Small intestine (tissue), 7 donors: ENCODE measurements at regions not wholly inside any gene's neighbourhood (a gene's known extent, or its start where the extent isn't known, plus 50 kb on each side); places are given as distances from the start of the nearest gene placed in this dataset.

Source experiments
- DNase-seq, 2 donors: peaks; one replicate each; pipeline versions ENCODE4 v3.0.0 to v3.0.0-alpha.2; 2013
- FAIRE-seq: peaks from 2 replicates; lab custom pipeline; 2012; peaks lifted over from hg19 to GRCh38; lab: Jason Lieb, UNC
- H3K27ac ChIP-seq, 3 donors: one replicate each; pipeline ENCODE4 v1.5.1; 2013; ENCODE audit warnings: low read length in 2 of 3, mild to moderate bottlenecking in 2 of 3, control low read depth in 1 of 3, inconsistent platforms in 1 of 3, low read depth in 1 of 3, moderate library complexity in 1 of 3
- H3K27me3 ChIP-seq, 3 donors: one replicate each; pipeline ENCODE4 v1.6.1; 2013; ENCODE audit warnings: low read length in 3 of 3, inconsistent platforms in 1 of 3; ENCODE audit not compliant: control insufficient read depth in 3 of 3, insufficient read depth in 3 of 3
- H3K36me3 ChIP-seq, 3 donors: one replicate each; pipeline ENCODE4 v1.6.1; 2013; ENCODE audit warnings: low read length in 3 of 3, inconsistent platforms in 1 of 3, low read depth in 1 of 3, mild to moderate bottlenecking in 1 of 3, moderate library complexity in 1 of 3; ENCODE audit not compliant: control insufficient read depth in 3 of 3, insufficient read depth in 2 of 3
- H3K4me1 ChIP-seq, 3 donors: one replicate each; pipeline ENCODE4 v1.6.1; 2013; ENCODE audit warnings: low read length in 2 of 3, inconsistent platforms in 1 of 3, low read depth in 1 of 3, mild to moderate bottlenecking in 1 of 3, moderate library complexity in 1 of 3; ENCODE audit not compliant: control insufficient read depth in 3 of 3, insufficient read depth in 2 of 3
- H3K4me3 ChIP-seq, 3 donors: one replicate each; pipeline ENCODE4 v1.5.1; 2013; ENCODE audit warnings: low read length in 3 of 3, control low read depth in 1 of 3, inconsistent platforms in 1 of 3, low read depth in 1 of 3, mild to moderate bottlenecking in 1 of 3, moderate library complexity in 1 of 3
- H3K9me3 ChIP-seq, 2 donors: one replicate each; pipeline ENCODE4 v1.6.1; 2013; ENCODE audit warnings: low read depth in 1 of 2, low read length in 1 of 2; ENCODE audit not compliant: control insufficient read depth in 2 of 2, insufficient read depth in 1 of 2
- WGBS, 3 donors: extraction: QIAGEN DNeasy Blood & Tissue Kit; methylation state at CpG; one replicate each; pipeline ENCODE4 v1.1.7; 2013; 5-methylcytosine and 5-hydroxymethylcytosine counted together
- donor health status: healthy with polysubstance abuse.
- donor health status: control.
- donor health status: control.
- donor health status: Bipolar disorder and iron deficiency.
- donor health status: healthy.

DNA sequence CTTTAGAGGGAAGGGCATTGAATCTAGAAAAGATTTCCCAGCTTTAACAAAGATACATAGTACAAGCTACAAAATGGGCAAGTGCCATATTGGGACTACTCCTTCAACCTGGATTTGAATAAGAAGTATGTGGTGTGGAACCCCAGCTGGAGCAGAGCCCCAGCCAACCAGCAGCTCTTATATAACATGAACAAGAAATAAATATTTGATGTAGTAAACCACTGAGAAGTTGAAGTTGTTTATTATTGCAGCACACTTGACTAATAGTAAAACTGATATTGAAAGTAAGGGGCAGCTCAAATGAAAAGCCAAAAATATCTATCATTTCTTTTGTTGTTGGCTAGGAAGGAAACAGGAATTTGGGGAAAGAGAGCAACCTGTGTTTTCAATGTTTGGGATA, 701.8 kb downstream of the TMTC2 start:
- Histone ChIP-seq H3K36me3 (no peaks in the 10 kb centered on the region), H3K4me3 (no peak overlapping the region), H3K27ac (no peak overlapping the region), H3K4me1 (no peaks in the 10 kb centered on the region), H3K9me3 (no peaks in the 10 kb centered on the region), H3K27me3 (no peaks in the 10 kb centered on the region)
- no peak for FAIRE-seq
- no peak for DNase-seq

DNA sequence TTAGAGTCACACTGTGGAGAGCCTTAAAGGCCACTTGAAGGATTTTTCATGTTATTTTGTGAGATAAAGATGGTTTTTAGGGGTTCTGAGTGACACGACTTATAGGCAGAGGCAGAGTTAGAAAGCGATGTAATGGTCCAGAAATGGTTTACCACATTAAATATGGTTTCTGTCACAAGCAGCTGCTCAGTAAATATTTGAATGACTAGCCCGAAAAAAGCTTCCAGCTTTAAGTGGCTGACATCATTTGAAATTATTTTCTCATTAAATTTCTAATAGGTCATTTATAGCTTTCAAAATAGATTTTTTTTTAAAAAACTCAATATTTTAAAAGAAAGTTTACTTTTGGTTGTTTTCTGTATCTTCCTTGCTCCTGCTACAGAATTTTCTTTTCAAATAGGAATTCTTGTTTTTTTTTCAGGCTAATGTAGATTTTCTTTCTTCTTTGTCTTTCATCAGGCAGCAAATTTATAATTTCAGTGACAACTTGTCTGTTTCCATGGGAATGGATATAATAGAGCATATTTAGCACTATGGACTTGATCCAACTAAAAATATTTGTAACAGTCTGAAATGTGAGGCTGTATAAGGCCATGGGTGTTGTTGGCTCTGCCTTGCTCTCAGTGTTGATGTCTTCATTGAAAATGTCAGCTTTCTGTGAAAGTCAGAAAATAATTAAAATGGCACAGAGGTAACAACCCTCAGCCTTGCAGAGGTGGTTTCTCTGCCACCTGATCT, 700.0 kb downstream of the TMTC2 start:
- H3K4me1 ChIP-seq = no peaks in the 10 kb centered on the region
- DNase-seq = no peak
- no peaks in the 10 kb centered on the region for H3K9me3 ChIP-seq
- FAIRE-seq = no peak
- no peaks in the 10 kb centered on the region for H3K36me3 ChIP-seq
- H3K27me3 ChIP-seq = no peaks in the 10 kb centered on the region
- H3K4me3 ChIP-seq = no peak overlapping the region
- H3K27ac ChIP-seq = no peak overlapping the region
- 52 to 78% (median 73%) methylated on average over 3 of the region's 3 CpGs for WGBS, 3 donors

GRCh38 chr12:83378186-83378727, 691.6 kb downstream of the TMTC2 start:
- Histone ChIP-seq H3K4me1 (no peaks in the 10 kb centered on the region), H3K9me3 (peaks cover 0 to 7% of the 10 kb centered on the region in 2 donors), H3K27ac (no peak overlapping the region), H3K4me3 (no peak overlapping the region), H3K27me3 (no peaks in the 10 kb centered on the region), H3K36me3 (no peaks in the 10 kb centered on the region)
- 91 to 96% (median 94%) methylated on average over 1 of the region's 1 CpG for WGBS, 3 donors
- no peak for DNase-seq
- FAIRE-seq = no peak

DNA sequence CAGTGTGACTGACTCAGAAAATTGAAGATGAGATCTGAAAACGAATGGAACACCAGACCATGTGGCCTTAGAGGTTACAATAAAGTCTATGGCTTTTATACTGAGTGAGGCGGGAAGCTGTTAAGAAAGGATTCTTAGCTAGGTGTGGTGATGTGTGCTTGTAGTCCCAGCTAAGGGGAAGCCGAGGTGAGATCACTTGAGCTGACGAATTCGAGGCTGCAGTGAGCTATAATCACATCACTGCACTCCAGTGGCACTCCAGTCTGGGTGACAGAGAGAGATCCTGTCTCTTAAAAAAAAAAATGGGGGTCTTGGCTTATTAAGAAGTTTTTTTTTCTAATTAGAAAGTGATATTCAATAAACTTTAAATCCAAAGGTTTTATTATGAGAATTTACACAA, 678.6 kb downstream of the TMTC2 start:
- H3K36me3 ChIP-seq = no peaks in the 10 kb centered on the region
- no peaks in the 10 kb centered on the region for H3K27me3 ChIP-seq
- no peaks in the 10 kb centered on the region for H3K4me1 ChIP-seq
- FAIRE-seq (no peak), DNase-seq (no peak)
- 49 to 70% (median 57%) methylated on average over 5 of the region's 5 CpGs for WGBS, 3 donors
- H3K27ac ChIP-seq = no peak overlapping the region
- H3K9me3 ChIP-seq = no peaks in the 10 kb centered on the region
- no peak overlapping the region for H3K4me3 ChIP-seq

GRCh38 chr12:83361475-83361874, 674.8 kb downstream of the TMTC2 start:
- Histone ChIP-seq H3K27ac (no peak overlapping the region), H3K4me3 (no peak overlapping the region), H3K36me3 (no peaks in the 10 kb centered on the region), H3K27me3 (no peaks in the 10 kb centered on the region), H3K4me1 (no peaks in the 10 kb centered on the region), H3K9me3 (no peaks in the 10 kb centered on the region)
- WGBS, 3 donors = 83 to 89% (median 87%) methylated on average over 2 of the region's 2 CpGs
- DNase-seq = no peak
- no peak for FAIRE-seq

DNA sequence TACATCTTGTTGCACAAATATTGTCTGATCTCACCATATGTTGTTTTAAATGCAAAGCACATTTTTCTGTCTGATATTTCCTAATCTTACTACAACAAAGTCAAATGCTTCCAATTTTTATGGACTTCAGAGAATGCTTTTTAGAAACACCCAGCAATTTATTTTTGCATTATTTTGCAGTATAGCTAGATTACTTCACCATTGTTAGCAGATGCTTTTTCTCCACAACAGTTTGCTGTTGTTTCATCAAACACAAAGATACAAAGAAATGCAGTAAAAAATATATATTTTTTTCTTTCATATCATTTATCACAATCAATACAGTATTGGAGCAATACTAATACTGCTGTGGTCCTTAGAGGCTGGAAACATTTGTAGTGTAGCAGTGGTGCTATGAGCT, 674.4 kb downstream of the TMTC2 start:
- no peak overlapping the region for H3K4me3 ChIP-seq
- no peak overlapping the region for H3K27ac ChIP-seq
- H3K27me3 ChIP-seq = no peaks in the 10 kb centered on the region
- H3K9me3 ChIP-seq = no peaks in the 10 kb centered on the region
- no peaks in the 10 kb centered on the region for H3K36me3 ChIP-seq
- no peak for FAIRE-seq
- DNase-seq = no peak
- no peaks in the 10 kb centered on the region for H3K4me1 ChIP-seq

GRCh38 chr12:83349907-83350611, 663.4 kb downstream of the TMTC2 start:
- FAIRE-seq = no peak
- WGBS, 3 donors = 68 to 72% (median 69%) methylated on average over 4 of the region's 4 CpGs

DNA sequence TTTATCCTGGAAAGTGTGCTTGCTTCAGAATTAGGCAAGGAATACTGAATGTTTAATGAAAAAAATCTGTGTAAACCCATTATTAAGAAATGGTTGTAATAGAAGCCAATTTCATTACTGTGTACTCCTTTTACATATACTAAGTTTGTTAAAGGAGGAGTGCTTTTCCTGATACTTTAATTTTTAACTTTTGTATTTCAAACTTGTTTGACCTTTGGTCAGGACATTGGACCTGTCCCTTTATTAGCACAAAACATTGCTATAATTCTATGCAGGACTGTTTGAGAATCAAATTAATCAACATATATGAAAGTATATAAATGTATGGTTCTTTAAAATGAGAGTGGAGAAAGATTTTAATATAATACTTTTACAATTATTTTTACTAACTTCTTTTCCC, 659.6 kb downstream of the TMTC2 start:
- no peaks in the 10 kb centered on the region for H3K36me3 ChIP-seq
- H3K9me3 ChIP-seq = peaks cover 0 to 8% of the 10 kb centered on the region in 2 donors
- H3K27ac ChIP-seq = no peak overlapping the region
- peak in 1 of 2 donors; percentile 3 for DNase-seq
- H3K4me3 ChIP-seq = no peak overlapping the region
- H3K4me1 ChIP-seq = no peaks in the 10 kb centered on the region
- FAIRE-seq = no peak
- no peaks in the 10 kb centered on the region for H3K27me3 ChIP-seq

More at GRCh38 chr12:83349907-83350611, 663.4 kb downstream of the TMTC2 start:
- no peaks in the 10 kb centered on the region for H3K4me1 ChIP-seq
- H3K27ac ChIP-seq = no peak overlapping the region
- H3K27me3 ChIP-seq = no peaks in the 10 kb centered on the region
- DNase-seq = no peak
- H3K4me3 ChIP-seq = no peak overlapping the region
- no peaks in the 10 kb centered on the region for H3K9me3 ChIP-seq
- H3K36me3 ChIP-seq = no peaks in the 10 kb centered on the region
